Daoy (cell line): ENCODE measurements at regions not wholly inside any gene's neighbourhood (a gene's known extent, or its start where the extent isn't known, plus 50 kb on each side); places are given as distances from the start of the nearest gene placed in this dataset.
A peak's percentile ranks its signal among the peaks of the same experiment; 100 is the strongest.
"Not testable (repeated sequence)": the region's sequence is repeated elsewhere in the genome, so short reads cannot be mapped to it uniquely, and the experiment has no call there.

Experiments used
- DNase-seq: peaks from one replicate; pipeline ENCODE4 v3.0.0-alpha.2; 2015; ENCODE audit warnings: low read depth

GRCh38 chr6:170046791-170047626 lies 243.9 kb downstream of the DLL1 start:
- peak; percentile 72 for DNase-seq

GRCh38 chr6:170045981-170046667 lies 244.8 kb downstream of the DLL1 start:
- no peak for DNase-seq

GRCh38 chr6:170045563-170045960 lies 245.3 kb downstream of the DLL1 start:
- DNase-seq, result no peak

- no peak for DNase-seq
Observed at GRCh38 chr6:170044836-170045562, 245.9 kb downstream of the DLL1 start.

GRCh38 chr6:170043881-170044790 lies 246.7 kb downstream of the DLL1 start:
- DNase-seq, result no peak

GRCh38 chr6:170043150-170043819 lies 247.6 kb downstream of the DLL1 start:
- DNase-seq, result no peak

- no peak for DNase-seq
Observed at GRCh38 chr6:170042596-170043118, 248.2 kb downstream of the DLL1 start.

- DNase-seq, result no peak
Observed at GRCh38 chr6:170042123-170042522, 248.8 kb downstream of the DLL1 start.

GRCh38 chr6:170041526-170041925 lies 249.4 kb downstream of the DLL1 start:
- DNase-seq, result no peak

- no peak for DNase-seq
Observed at GRCh38 chr6:170040906-170041305, 250.0 kb downstream of the DLL1 start.

- no peak for DNase-seq
Observed at GRCh38 chr6:170040115-170040500, 250.8 kb downstream of the DLL1 start.

GRCh38 chr6:170039156-170040114 lies 251.4 kb downstream of the DLL1 start:
- no peak for DNase-seq

- no peak for DNase-seq
Observed at GRCh38 chr6:170038708-170039107, 252.2 kb downstream of the DLL1 start.

GRCh38 chr6:170038251-170038650 lies 252.6 kb downstream of the DLL1 start:
- no peak for DNase-seq

- peak; percentile 42 for DNase-seq
Observed at GRCh38 chr6:170037541-170038250, 253.2 kb downstream of the DLL1 start.

GRCh38 chr6:170036916-170037315 lies 254.0 kb downstream of the DLL1 start:
- no peak for DNase-seq

- not testable (repeated sequence) for DNase-seq
Observed at GRCh38 chr6:170036367-170036766, 254.5 kb downstream of the DLL1 start.

- DNase-seq, result no peak
Observed at GRCh38 chr6:170035901-170036304, 255.0 kb downstream of the DLL1 start.

GRCh38 chr6:170035044-170035443 lies 255.8 kb downstream of the DLL1 start:
- DNase-seq, result no peak
